ENCODE measurements at regions not wholly inside any gene's neighbourhood (a gene's known extent, or its start where the extent isn't known, plus 50 kb on each side); places are given as distances from the start of the nearest gene placed in this dataset.

DNA sequence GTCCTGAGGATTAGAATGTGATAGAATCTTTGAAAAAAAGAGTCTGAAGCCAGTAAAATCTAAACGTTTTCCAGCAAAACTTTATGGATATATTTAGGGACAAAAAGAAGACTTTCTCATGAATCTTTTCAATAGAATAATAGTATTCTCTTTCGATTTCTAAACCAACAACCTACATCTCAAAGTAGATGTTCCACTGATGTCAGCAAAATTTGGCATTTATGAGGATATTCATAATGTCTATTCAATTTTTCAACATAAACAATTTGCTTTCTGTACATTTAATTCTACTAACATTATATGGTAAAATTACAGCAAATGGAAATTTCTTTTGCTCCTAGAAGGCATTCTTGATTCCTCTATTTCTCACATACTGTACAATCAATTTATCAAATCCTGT lies 886.5 kb downstream of the CENPC start:
- H3K4me3 ChIP-seq (ENCODE audit: low read depth, low read length) = no peak overlapping the region
- H3K4me1 ChIP-seq (ENCODE audit: control insufficient read depth, insufficient read depth, low read length) = no peaks in the 10 kb centered on the region
- no peak overlapping the region for H3K9ac ChIP-seq (ENCODE audit: low read depth, low read length)
- no peaks in the 10 kb centered on the region for H3K9me3 ChIP-seq (ENCODE audit: control insufficient read depth, insufficient read depth, low read length)
- no peaks in the 10 kb centered on the region for H3K36me3 ChIP-seq (ENCODE audit: control insufficient read depth, insufficient read depth, low read length)
- H3K27me3 ChIP-seq (ENCODE audit: control insufficient read depth, insufficient read depth, low read length) = no peaks in the 10 kb centered on the region

DNA sequence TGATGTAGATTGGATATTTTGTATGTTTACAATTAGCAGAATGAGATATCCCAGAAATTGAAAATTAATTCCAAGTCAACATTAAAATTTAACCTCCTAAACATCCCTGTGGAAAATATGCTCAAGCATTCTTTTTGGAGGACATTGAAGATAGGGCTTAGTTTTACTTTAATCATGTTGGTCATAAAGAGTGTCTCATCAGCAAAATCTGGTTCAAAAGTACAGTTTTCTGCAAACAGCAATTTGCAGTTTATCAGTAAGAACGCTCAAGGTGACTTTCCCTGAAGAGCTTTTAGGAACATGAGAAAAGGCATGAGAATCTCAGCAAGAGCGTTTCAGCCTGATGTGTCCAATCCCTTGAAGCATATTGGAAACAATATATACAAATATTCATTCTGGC lies 889.8 kb downstream of the CENPC start:
- Histone ChIP-seq H3K4me3 (ENCODE audit: low read depth, low read length) (no peak overlapping the region), H3K9me3 (ENCODE audit: control insufficient read depth, insufficient read depth, low read length) (no peaks in the 10 kb centered on the region), H3K4me1 (ENCODE audit: control insufficient read depth, insufficient read depth, low read length) (no peaks in the 10 kb centered on the region), H3K36me3 (ENCODE audit: control insufficient read depth, insufficient read depth, low read length) (no peaks in the 10 kb centered on the region), H3K9ac (ENCODE audit: low read depth, low read length) (no peak overlapping the region), H3K27me3 (ENCODE audit: control insufficient read depth, insufficient read depth, low read length) (no peaks in the 10 kb centered on the region)

DNA sequence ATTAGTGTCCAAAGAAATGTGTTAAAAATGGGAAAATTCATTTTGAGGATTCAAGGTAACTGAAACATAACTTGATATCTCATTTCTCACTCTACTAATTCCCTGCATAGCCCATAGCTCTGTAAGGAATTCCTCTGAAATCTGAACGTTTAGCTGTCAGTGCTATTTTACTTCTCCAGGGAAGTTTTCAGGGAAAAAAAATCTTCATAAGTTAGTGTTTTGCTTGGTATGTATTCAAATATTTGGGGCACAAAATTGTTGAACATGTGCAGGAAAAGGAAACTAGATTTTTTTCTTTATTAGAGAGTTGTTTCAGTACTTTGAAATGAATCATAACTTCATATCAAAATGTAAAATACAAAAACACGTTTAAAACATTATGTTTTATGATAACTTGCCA lies 891.4 kb downstream of the CENPC start:
- Histone ChIP-seq H3K27me3 (ENCODE audit: control insufficient read depth, insufficient read depth, low read length) (no peaks in the 10 kb centered on the region), H3K36me3 (ENCODE audit: control insufficient read depth, insufficient read depth, low read length) (no peaks in the 10 kb centered on the region)

DNA sequence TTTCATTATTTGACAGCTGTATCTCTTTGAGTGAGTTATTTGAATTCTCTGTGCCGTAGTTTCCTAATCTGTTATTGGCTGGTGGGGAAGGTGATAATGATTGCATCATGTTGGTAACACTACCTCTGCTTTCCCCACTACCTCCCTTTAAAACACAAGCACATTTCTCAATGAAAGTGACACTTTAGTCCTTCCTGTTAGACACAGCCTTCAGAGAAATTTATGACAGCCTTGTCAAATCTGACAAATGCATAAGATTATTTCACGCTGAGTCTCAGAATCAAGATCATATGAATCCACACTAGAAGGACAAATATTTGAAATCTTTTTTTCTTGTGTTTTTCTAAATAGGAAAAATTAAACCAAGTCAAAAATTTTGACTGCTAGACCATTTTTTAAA lies 896.1 kb downstream of the CENPC start:
- Histone ChIP-seq H3K9ac (ENCODE audit: low read depth, low read length) (no peak overlapping the region), H3K9me3 (ENCODE audit: control insufficient read depth, insufficient read depth, low read length) (no peaks in the 10 kb centered on the region), H3K4me1 (ENCODE audit: control insufficient read depth, insufficient read depth, low read length) (no peaks in the 10 kb centered on the region)

More for the DNA sequence above, 891.4 kb downstream of the CENPC start:
- H3K9me3 ChIP-seq (ENCODE audit: control insufficient read depth, insufficient read depth, low read length) = no peaks in the 10 kb centered on the region
- no peak overlapping the region for H3K4me3 ChIP-seq (ENCODE audit: low read depth, low read length)
- no peaks in the 10 kb centered on the region for H3K4me1 ChIP-seq (ENCODE audit: control insufficient read depth, insufficient read depth, low read length)
- no peak overlapping the region for H3K9ac ChIP-seq (ENCODE audit: low read depth, low read length)

DNA sequence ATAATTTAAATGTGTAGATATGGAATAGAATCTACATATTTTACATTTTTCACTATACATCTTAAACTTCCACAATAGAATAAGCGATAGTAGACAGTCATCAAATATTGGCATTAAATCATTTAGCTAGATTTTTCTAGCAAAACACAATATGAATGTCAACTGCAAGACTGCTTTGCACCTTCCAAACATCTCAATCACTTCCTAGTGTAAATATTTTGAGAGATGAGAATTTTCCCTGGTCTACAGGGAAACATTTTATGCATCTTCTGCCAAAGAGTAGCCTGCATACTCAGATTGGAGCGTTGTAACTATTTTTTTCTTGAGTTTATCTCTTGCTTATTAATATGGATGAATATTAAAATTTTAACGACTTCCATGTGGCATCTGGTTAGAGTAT lies 897.4 kb downstream of the CENPC start:
- no peaks in the 10 kb centered on the region for H3K4me1 ChIP-seq (ENCODE audit: control insufficient read depth, insufficient read depth, low read length)
- H3K27me3 ChIP-seq (ENCODE audit: control insufficient read depth, insufficient read depth, low read length) = no peaks in the 10 kb centered on the region
- H3K9ac ChIP-seq (ENCODE audit: low read depth, low read length) = no peak overlapping the region
- H3K36me3 ChIP-seq (ENCODE audit: control insufficient read depth, insufficient read depth, low read length) = no peaks in the 10 kb centered on the region
- H3K4me3 ChIP-seq (ENCODE audit: low read depth, low read length) = no peak overlapping the region
- H3K9me3 ChIP-seq (ENCODE audit: control insufficient read depth, insufficient read depth, low read length) = no peaks in the 10 kb centered on the region

More for the DNA sequence above, 896.1 kb downstream of the CENPC start:
- Histone ChIP-seq H3K27me3 (ENCODE audit: control insufficient read depth, insufficient read depth, low read length) (no peaks in the 10 kb centered on the region), H3K36me3 (ENCODE audit: control insufficient read depth, insufficient read depth, low read length) (no peaks in the 10 kb centered on the region), H3K4me3 (ENCODE audit: low read depth, low read length) (no peak overlapping the region)

DNA sequence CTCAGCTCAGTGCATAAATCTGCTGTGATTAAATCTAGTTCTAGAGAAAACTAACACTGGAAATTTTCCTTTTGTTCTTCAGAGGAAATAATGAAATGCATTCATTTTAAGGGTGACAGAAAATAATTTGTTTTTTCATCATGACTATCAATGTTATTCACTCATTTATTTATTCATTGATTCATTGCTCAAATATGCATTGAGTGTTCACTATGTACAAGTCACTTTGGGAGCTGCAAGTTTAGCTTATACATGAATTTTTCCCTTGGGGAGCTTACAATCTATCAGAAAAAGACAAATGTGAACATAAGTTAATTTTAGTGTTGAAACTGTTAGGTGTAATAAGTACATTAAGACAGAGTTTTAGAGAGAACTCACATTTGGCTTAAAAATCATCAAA lies 897.8 kb downstream of the CENPC start:
- Histone ChIP-seq H3K4me3 (ENCODE audit: low read depth, low read length) (no peak overlapping the region), H3K9ac (ENCODE audit: low read depth, low read length) (no peak overlapping the region), H3K36me3 (ENCODE audit: control insufficient read depth, insufficient read depth, low read length) (no peaks in the 10 kb centered on the region), H3K4me1 (ENCODE audit: control insufficient read depth, insufficient read depth, low read length) (no peaks in the 10 kb centered on the region), H3K27me3 (ENCODE audit: control insufficient read depth, insufficient read depth, low read length) (no peaks in the 10 kb centered on the region), H3K9me3 (ENCODE audit: control insufficient read depth, insufficient read depth, low read length) (no peaks in the 10 kb centered on the region)

DNA sequence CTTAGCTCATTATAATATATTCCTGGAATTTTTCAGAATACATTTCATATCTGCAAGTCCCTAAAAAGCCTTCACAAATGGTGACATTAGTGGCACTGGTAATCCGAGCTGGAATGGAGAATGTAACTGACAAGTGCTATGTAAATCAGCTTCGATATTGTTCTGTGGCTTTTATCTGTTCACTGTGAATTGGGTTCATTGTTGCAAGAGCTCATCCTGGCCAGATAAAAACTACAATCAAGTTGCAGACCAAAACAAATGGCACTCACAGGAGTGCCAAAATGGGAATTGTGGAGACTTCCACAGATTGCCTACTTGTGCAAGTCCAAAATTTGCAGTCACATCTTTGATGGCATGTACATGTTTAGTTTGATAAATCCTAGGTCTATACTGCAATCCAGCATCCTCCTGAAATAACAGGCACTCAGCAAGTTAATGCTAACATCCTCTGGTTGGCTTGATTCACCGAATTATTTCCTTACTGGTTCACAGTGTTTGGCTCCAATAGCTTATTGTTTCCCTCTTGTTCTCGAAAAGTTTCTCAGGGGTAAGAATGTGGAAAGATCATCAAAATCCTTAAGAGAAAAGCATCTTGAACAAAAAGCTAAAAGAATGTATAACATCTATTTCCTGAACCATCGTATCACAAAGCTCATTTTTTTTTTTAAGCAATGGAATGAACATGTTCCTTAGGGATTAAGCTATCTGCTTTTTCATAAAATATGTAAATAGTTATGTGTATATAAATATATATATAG lies 904.9 kb downstream of the CENPC start:
- Histone ChIP-seq H3K9me3 (ENCODE audit: control insufficient read depth, insufficient read depth, low read length) (no peaks in the 10 kb centered on the region), H3K9ac (ENCODE audit: low read depth, low read length) (no peak overlapping the region), H3K4me3 (ENCODE audit: low read depth, low read length) (no peak overlapping the region), H3K36me3 (ENCODE audit: control insufficient read depth, insufficient read depth, low read length) (no peaks in the 10 kb centered on the region), H3K4me1 (ENCODE audit: control insufficient read depth, insufficient read depth, low read length) (no peaks in the 10 kb centered on the region), H3K27me3 (ENCODE audit: control insufficient read depth, insufficient read depth, low read length) (no peaks in the 10 kb centered on the region)

DNA sequence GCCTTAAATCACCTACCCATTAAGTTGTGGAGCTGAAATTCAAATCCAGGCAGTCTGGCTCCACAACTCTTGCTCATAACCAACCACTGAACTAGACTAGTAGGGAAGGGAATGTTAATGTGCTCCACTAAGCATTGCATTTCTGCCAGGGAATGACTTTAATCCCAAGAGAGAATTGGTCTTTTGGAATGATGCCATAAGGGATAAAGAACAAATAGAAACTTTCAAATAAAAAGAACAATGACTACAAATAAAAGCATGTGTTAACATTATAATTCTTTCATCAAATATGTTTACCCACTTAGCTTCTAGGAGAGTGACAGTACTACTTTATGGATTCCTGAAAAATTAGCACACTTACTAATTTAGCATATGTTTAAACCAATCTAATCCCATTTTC lies 905.9 kb downstream of the CENPC start:
- Histone ChIP-seq H3K9ac (ENCODE audit: low read depth, low read length) (no peak overlapping the region), H3K36me3 (ENCODE audit: control insufficient read depth, insufficient read depth, low read length) (no peaks in the 10 kb centered on the region), H3K4me1 (ENCODE audit: control insufficient read depth, insufficient read depth, low read length) (no peaks in the 10 kb centered on the region), H3K4me3 (ENCODE audit: low read depth, low read length) (no peak overlapping the region), H3K27me3 (ENCODE audit: control insufficient read depth, insufficient read depth, low read length) (no peaks in the 10 kb centered on the region), H3K9me3 (ENCODE audit: control insufficient read depth, insufficient read depth, low read length) (no peaks in the 10 kb centered on the region)

DNA sequence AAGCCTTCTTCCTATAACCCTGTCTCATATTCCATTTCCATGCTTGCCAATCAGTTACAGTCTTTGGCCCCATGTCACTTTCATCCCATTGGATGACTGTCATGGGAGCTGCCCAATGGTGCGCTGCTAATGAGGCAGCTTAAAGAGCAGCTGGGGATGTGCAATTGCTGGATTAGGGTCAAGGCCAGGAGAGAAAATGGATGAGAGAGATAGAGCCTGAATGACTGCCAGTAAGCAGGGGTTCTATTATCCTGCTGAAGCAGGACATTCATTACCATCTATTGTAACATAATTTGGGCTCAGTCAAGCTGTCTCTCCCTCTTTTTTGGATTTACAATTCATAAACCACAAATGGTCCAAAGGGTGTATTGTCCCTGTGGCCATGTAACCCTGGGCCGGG lies 909.0 kb downstream of the CENPC start:
- Histone ChIP-seq H3K27me3 (ENCODE audit: control insufficient read depth, insufficient read depth, low read length) (no peaks in the 10 kb centered on the region), H3K4me3 (ENCODE audit: low read depth, low read length) (no peak overlapping the region), H3K4me1 (ENCODE audit: control insufficient read depth, insufficient read depth, low read length) (no peaks in the 10 kb centered on the region), H3K9ac (ENCODE audit: low read depth, low read length) (no peak overlapping the region), H3K36me3 (ENCODE audit: control insufficient read depth, insufficient read depth, low read length) (no peaks in the 10 kb centered on the region), H3K9me3 (ENCODE audit: control insufficient read depth, insufficient read depth, low read length) (no peaks in the 10 kb centered on the region)

DNA sequence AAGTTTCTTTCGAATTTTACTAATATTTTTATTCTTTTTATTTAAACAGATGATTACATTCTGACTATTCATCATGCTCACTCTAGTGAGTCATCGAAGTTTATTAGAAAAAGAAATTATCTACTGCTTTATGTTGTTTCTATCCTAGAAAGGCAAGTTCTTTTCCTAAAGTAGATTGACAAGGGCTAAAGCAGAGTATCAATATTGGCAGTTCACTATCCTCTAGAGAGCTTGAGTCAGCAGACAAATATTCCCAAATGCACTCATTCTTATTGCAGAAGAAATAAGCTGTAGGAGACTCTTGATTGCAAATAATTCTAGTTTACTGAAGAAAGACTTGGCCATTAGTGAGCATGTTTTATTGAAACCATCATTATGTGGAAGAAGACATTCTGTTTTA lies 911.8 kb downstream of the CENPC start:
- H3K9me3 ChIP-seq (ENCODE audit: control insufficient read depth, insufficient read depth, low read length) = no peaks in the 10 kb centered on the region
- no peak overlapping the region for H3K9ac ChIP-seq (ENCODE audit: low read depth, low read length)
- no peaks in the 10 kb centered on the region for H3K4me1 ChIP-seq (ENCODE audit: control insufficient read depth, insufficient read depth, low read length)
- no peaks in the 10 kb centered on the region for H3K27me3 ChIP-seq (ENCODE audit: control insufficient read depth, insufficient read depth, low read length)
- no peaks in the 10 kb centered on the region for H3K36me3 ChIP-seq (ENCODE audit: control insufficient read depth, insufficient read depth, low read length)
- H3K4me3 ChIP-seq (ENCODE audit: low read depth, low read length) = no peak overlapping the region

DNA sequence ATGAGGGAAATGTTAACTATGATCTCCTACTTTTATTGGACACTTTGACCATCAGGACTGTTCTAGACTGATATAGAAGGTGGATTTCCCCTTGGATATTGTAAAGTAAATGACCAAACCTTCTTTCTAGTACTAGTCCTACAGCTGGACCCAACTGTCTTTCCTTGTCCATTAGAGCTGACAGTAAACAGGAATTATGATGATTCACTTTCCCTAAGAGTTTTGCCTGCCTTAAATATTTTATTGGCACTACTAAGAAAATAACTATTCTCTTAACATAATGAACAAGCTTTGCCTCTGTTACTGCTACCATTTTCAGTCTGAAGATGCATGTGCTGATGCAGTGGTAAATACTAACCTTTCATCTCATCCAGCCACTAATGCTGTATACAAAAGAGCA lies 915.4 kb downstream of the CENPC start:
- Histone ChIP-seq H3K9ac (ENCODE audit: low read depth, low read length) (no peak overlapping the region), H3K9me3 (ENCODE audit: control insufficient read depth, insufficient read depth, low read length) (no peaks in the 10 kb centered on the region), H3K27me3 (ENCODE audit: control insufficient read depth, insufficient read depth, low read length) (no peaks in the 10 kb centered on the region), H3K4me1 (ENCODE audit: control insufficient read depth, insufficient read depth, low read length) (no peaks in the 10 kb centered on the region), H3K36me3 (ENCODE audit: control insufficient read depth, insufficient read depth, low read length) (no peaks in the 10 kb centered on the region), H3K4me3 (ENCODE audit: low read depth, low read length) (no peak overlapping the region)

DNA sequence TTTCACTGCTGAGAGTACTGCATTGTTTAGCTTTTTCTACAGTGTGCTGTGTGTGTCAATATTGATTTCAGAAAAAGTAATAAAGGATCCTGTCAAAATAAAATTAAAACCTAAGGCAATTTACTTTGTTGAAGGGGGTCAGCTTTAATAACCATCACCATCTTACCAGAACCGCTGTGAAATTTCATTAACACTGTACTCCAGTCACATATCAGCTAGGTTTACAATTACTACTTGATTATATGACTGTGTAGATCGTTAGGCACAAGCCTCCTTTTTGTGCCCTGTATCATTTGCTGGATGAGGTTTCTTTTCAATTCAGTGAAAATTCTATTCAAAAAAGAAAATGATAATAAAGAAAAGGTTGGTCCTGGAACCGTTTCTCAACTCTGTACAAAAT lies 917.2 kb downstream of the CENPC start:
- H3K4me3 ChIP-seq (ENCODE audit: low read depth, low read length) = no peak overlapping the region
- no peaks in the 10 kb centered on the region for H3K27me3 ChIP-seq (ENCODE audit: control insufficient read depth, insufficient read depth, low read length)
- H3K9me3 ChIP-seq (ENCODE audit: control insufficient read depth, insufficient read depth, low read length) = no peaks in the 10 kb centered on the region
- no peaks in the 10 kb centered on the region for H3K36me3 ChIP-seq (ENCODE audit: control insufficient read depth, insufficient read depth, low read length)
- H3K4me1 ChIP-seq (ENCODE audit: control insufficient read depth, insufficient read depth, low read length) = no peaks in the 10 kb centered on the region
- no peak overlapping the region for H3K9ac ChIP-seq (ENCODE audit: low read depth, low read length)

Measured in iPS-15b (cell line).